Hematopoietic multipotent progenitor cell treated with erythropoietin and hydrocortisone succinate and interleukin-3 and kit ligand, for 15 days (in vitro differentiated cells): ENCODE measurements at regions not wholly inside any gene's neighbourhood (a gene's known extent, or its start where the extent isn't known, plus 50 kb on each side); places are given as distances from the start of the nearest gene placed in this dataset.

Experiments used
- DNase-seq: peaks from one replicate; pipeline ENCODE4 v3.0.0-alpha.2; 2015; ENCODE audit warnings: low spot score

DNA sequence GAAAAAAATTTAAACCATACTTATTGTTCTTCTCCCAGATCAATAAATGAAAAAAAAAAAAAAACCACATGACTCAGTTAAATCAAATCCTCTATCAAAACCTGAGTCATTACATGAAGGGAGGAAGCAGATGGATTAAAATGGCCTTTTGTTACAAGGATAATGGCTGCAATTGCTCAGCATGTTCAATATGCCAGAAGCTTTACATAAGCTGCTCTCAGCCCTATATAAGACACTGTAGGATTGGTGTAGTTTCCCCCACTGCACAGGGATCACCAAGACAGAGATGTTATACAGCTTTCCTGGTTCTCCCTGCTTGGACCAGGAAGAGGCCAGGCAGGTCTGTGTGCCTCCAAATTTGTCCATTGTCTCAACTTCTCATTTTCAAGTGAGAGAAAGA, 101.6 kb upstream of the MAP1B start:
- DNase-seq: no peak

DNA sequence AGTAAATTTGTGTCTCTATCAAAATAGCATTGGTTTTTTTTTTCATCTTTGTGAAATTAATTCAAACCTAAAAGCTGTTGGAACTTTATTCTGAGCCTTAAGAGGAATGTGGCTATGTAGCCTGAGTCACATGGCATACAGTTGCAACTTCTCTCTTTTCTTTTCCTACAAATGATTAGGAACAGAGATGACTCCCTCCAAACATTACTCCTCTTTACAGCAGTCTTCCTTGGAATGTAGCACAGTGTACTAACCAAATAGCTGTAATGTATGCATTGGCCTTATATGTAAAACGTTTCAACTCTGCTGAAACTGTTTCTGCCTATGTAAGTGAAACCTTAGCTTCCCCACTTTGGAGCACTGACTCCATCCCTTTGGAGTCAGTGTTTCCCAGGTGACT, 100.9 kb upstream of the MAP1B start:
- DNase-seq: no peak

DNA sequence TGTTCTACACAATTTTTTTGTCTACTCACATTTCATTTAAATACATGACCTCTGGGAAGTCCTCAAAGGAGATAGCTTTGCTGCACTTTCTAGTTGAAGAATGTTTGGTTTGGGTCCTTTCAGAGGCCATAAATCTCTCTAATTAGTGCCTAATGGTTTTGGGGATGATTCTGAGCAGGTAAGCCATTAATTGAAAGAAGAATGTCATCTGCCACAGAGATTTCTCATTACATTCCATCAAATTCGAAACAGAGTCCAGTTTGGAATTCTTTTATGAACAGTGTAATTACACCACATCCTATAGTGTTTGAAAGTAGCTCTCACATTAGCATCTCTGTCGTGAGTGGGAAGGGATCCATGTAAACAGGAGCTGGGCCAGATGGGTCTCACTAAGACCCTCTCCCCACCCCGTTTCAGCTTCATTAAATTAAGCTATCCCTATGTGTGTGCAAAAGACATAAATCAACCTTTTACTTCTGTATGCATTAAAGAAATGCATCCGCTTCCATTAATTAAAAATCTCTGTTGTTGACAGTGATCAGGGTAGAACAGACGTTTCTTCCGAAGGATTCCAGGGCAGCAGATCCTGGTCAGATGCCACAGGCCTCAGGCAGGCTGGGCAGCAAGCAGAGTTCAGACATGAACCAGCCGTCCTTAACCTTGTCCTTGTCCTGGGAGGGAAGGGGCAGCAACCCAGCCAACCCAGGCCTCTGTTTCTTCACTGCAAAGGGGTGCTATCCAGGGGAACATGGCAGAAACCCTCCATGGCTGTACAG, 99.8 kb upstream of the MAP1B start:
- no peak for DNase-seq

DNA sequence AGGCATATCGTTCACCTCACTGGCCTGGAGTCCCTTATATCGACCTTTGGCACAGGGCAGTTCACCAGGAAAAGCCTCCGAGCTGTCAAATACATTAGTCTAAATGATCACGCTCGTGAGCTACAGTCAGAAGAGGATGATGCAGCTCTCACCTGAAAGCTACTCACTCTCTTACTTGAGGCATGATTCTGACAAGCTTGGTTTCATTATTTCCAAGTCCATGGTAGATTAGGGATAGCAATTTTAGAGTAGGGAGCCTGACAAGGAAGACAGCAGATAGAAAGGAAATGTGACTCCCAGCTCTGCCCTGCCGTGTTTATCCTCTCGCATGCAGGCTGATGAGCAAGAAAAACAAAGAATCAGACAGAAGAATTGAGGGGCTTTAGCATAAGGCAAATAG, 98.0 kb upstream of the MAP1B start:
- DNase-seq: no peak

DNA sequence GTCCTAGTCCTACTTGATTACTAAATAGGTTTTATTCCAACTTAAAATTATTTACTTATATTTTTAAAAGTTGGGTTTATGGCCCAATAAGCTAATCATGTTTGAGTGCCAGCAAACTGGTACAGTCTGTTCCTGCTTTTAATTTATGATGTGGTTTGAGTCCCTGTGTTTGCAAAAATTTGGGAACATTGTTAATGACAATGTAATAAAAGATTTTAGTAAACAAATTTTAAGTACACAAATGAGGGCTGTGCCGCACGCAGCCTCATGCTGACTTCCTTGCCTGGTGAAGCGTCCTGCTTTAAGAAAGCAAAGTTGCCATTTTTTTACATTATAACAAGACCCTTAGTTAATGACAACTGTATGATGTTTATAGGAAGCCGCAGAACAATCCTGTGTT, 96.8 kb upstream of the MAP1B start:
- no peak for DNase-seq

DNA sequence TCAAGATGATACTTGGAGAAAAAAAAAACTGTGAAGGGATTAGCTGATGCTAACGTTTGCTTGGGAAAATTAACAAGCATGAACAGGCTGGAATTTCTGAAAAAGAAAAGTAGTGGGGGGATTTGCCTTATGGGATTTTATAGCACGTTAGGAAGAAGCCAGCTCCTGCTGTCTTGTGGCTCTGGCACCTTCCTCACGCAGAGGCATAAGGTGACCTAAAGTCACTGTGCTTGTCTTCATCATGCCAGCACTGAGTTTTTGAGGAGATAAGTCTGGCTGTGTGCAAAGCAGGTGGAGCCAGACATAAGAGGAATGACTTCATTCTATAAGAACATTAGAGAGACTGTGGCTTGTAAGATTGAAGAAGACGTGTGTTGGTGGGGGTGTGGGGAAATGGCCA, 94.4 kb upstream of the MAP1B start:
- no peak for DNase-seq

DNA sequence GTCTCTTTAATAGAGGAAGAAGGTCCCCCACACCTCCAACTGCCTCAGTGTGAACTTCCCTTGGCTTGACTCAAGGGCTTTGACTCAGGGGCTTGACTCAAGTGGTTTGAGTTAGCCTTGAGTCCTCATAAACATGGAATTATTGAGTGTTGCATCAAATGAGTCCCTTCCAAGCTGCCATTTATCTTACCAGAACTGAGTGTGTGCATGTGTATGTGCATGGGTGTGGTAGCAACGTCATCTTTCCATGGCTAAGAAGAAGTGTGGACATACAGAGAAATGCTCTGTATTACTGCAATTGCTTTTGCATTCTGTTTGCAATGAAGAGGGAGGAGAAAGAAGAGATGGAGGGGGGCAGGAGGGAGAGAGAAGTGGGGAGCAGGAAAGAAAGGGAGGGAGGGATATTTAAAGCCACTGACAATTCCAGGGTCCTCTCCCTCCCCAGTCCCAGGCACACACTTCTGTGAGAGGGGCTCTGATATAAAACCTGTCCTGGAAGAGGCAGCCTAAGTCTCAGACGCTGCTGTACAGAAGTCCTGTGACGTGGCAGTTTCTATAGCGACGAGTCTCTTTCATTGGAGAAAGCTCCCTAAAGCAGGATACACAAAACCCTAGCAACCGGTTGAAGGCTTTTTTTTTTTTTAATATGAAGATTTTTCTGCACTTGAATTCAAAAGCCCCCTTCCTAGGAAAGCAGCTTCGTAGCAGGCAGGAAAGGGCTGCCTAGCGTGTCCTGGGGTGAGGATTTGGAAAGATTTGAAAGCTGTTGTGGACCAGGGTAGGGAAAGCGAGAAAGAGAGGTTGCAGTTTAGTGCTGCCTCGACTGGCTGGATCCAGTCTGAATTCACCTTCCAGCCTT, 93.3 kb upstream of the MAP1B start:
- no peak for DNase-seq

DNA sequence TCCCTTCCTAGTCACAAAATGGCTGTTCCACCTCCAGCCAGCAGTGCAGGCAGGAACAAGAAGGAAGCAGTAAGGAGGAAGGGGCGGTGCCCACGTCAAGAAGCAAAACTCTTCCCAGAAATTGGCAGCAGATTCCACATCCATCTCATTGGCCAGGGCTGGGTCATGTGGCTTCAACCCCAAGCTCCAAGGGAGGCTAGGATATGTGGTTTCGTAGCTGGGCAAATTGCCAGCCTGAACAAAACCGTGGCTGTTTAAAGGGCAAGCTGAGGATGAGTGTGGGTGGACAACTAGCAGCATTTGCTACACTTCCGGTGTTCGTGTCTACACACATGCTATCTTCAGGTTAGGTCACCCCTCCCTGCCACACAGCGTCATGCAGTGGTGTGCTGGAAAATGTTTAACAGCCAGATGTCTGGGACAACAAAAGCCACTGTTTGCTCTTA, 92.1 kb upstream of the MAP1B start:
- DNase-seq: no peak

DNA sequence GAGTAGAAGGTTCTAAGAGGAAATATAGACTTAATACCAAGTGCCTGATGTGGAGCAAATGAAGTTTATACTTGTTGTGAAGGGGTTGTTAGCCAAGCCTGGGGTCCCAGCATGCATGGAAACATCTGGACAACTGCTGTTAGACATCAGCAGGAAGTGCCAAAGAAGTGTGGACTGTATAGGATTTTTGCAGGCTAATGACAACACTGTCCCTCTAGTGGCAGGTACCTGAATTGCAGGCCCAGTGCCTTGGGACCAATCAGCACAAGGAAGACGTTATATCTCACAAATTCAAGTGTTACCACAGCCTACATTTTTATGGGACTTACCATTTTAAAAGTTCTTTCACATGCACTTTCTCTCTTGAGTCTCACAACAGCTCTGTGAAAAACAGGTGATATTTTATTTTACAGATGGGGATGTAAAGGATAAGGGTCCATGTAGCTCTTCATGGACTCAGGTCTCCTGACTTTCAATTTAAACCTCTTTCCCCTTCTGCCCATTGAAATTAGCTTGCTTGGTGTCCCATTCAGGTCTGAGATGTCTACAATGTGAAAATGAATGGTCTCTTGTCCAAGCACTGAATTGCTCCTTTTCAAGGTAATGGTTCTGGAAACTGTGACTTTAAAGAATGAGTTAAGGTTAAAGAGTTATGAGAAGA, 89.0 kb upstream of the MAP1B start:
- DNase-seq: peak; percentile 64

DNA sequence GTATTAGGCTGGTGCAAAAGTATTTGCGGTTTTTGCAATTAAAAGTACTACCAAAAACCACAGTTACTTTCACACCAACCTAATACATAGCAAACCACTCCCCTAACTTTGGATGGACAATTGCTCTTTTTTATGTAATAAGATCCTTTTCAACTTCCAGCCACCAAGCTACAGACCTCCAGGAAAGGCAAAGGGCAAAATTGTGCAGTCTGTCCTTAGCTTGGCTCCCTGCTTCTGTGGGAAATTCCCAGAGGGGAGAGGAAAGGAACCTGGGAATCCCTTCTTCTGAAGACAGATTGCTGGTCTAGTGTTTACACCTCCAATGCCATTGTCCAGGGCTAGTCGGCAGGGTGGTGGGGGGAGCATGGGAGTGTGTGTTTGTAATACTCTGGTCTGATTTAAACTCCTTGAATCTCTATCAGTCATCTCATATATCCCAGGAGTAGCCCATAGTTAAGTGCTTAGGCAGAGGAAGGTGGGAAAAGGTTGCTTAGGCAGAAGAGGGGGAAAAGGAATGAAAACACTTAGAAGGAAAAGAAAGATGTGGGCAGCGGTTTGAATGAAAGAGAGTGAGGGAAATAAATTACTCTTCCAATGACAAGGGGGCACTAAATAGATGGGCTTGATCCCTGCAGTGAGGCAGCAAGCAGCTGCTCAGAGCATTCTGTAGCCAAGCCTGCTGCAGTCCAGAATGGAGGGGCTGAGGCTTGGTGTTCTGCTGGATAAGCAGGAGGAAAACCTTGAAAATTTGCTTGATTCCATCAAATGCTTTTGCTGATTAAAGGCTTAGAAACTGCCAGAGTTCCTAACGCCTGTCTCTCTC, 86.9 kb upstream of the MAP1B start:
- no peak for DNase-seq

DNA sequence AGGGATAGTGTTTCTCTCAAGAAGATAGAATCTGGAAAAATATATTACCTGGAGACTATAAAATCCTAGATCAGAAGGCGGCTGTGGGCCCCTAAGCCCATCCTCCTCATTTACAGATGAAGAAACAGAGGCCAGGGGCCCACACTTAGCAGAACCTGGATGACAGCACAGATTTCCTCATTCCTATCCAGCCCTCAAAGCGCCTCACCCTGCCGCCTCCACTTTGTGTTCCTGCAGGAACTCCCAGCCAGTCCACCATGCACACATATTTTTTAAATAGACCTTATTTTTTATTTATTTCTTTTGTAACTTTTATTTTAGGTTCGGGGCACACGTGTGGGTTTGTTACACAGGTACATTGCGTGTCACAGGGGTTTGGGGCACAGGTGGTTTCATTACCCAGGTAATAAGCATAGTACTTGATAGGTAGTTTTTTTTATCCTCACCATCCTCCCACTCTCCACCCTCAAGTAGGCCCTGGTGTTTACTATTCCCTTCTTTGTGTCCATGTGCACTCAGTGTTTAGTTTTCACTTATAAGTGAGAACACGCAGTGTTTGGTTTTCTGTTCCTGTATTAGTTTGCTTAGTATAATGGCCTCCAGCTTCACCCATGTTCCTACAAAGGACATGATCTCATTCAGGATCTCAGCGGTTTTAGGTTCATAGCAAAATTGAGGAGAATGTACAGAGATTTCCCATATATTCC, 85.5 kb upstream of the MAP1B start:
- no peak for DNase-seq

DNA sequence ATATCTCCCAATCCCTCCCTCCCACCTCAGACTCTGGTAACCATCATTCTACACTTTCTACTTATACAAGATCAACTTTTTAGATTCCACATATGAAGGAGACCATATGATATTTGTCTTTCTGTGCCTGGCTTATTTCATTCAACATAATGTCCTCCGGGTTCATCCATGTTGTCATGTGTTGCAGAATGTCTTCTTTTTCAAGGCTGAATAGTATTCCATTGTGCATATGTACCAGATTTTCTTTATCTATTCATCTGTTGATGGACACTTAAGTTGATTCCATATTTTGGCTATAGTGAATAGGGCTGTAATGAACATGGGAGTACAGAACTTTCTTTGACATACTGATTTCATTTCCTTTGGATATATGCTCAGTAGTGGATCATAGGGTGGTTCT, 78.9 kb upstream of the MAP1B start:
- no peak for DNase-seq

DNA sequence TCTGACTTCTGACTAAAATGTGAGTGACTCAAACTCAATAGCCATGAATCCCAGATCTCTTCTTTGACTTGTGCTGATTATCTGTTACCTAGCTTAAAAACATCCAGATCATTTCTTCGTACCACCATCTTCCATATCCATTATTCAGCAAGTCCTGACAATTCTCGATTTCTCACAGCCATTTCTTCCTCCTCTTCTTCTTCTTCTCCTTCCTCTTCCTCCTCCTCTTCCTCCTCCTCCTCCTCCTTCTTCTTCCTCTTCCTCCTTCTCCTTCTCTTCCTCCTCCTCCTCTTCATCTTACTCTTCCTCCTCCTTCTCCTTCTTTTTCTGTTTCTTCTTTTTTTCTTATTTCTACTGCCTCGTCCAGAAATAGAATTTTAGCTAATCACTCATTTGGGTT, 77.0 kb upstream of the MAP1B start:
- no peak for DNase-seq

DNA sequence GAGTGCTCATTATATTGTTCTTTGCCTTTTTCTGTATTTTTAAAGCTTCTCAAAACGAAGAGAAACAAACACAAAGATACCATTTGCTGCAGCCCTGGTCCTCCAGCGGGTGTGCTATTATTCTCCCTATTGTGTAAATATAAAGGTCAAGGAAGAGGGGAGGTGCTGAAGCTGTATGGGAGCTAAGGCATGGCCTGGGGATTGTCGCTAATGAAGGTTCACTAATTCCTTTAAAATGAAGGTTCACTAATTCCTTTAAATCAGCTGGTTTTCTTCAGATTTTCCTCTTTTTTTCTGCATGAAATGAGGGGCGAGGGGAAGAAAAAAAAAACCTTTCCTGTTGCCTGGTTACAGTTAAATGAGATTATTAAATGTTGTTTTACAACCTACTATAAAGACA, 74.5 kb upstream of the MAP1B start:
- no peak for DNase-seq

DNA sequence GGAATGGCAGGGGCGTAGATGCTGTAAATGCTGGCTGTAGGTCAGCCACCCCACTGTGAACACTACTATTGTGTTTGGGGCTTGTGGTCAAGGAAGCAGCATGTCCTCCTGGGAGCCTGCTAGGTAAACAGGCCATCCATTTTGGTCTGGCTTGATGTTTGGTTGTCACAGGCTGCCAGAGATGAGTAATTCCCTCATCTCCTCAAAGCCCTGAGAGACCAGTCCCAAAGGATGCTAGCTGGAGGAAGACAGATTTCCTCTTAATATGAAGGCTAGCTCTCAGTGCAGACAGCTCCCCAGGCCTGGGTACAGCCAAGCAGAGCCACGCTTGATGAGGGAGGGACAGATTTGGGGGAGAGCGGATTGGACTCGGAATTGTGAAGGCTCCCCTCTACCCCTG, 72.5 kb upstream of the MAP1B start:
- DNase-seq: no peak

DNA sequence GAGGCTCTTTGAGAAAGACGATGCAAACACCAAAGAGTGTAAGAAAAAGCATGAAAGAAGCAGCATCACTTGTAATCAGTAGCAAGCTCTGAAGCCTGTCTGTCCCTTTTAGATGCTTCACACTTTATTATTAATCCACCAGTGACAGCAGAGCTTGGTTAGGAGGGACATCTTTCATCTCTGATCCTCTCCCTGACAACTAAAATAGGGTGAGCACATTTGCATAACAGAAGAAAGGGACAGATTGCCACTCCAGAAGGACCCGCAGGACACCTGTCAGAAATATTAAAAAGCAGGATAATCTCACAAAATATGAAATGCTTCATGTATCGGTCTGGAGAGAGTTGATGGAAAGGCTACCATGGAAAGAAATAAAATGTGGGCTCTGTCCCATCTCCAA, 71.4 kb upstream of the MAP1B start:
- no peak for DNase-seq

DNA sequence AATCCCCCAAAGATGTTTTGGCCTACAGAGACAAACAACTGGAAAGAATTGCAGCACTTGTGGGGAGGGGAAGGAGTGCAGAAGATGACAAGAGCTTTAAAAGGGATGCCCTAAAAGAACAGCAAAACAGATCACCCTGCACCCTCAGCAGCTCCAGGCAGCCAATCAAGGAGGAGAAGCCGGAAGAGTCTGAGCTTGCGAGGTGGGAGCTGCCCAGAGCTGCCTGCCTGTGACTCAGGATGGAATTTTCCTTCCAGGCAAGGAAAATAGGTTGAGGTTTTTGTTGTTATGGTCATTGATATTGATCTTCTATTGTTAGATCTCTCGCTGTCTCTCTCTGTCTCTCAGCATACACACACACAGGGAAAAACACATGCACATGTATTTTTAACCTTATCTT, 70.3 kb upstream of the MAP1B start:
- DNase-seq: no peak

DNA sequence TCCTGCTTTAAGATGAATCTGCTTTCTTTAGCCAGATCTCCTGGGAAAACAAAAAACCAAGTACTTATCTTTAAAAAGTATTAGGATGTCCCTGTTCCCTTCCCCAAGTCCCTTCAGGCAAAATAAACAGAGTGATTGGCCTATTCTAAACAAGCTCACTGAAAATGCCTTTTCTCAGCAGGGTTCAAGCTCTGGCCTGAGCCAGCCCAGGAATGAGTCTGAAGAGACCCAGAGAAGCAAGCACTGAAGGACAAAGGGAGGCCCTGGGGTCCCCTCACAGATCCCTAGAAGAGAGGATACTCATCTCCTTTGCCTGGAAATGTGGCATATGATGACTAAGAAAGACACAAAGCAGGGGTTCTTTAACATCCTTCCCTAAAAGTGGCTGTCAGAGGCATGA, 66.8 kb upstream of the MAP1B start:
- no peak for DNase-seq

DNA sequence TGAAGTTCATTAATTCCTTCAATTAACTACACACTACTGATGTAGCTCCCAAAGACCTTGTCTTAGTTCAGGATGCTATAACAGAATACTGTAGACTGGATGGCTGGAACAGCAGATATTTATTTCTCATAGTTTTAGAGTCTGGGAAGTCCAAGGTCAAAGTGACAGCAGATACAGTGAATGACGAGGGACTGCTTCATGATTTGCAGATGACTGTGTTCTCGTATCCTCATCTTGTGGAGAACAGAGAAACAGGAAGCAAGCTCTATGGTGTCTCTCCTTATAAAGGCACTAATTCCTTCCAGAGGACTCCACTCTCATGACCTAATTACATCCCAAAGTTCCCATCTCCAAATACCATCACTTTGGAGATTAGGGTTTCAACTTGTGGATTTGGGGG, 65.6 kb upstream of the MAP1B start:
- DNase-seq: no peak

DNA sequence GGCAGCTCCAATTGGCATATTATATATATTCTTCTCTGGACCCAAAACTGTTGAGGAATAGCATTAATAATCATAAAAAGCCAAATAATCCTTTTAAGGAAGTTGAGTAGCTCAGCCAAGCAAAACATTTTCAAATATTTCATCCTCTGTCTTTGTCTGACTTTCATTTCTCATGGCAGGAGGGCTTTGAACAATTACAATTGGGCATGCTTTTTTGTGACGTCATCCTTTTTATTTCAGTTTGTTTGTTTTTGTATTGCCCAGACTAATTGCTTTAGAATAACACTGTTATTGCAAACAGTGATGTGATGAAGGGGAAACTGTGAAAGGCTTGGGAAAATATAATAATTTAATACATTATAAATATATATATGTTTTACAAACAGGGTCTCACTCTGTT, 65.2 kb upstream of the MAP1B start:
- DNase-seq: no peak

DNA sequence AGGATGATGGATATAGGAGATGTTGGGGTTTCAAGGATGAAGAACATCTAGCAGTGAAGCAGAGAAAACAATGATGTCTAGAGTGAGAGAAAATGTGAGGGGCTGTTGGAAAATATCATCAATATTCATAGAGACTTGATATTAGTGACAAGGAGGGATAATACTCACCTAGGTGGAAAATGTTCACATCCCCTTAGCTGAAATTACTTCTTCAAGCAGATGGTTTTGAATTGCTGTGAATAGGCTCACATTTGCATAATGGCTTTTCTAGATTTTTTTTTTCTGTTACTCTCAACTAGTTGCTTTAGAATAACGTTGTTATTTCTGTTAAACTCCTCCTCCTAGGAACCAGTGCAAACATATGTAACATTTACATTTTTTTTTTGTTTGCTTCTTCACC, 61.6 kb upstream of the MAP1B start:
- DNase-seq: no peak

DNA sequence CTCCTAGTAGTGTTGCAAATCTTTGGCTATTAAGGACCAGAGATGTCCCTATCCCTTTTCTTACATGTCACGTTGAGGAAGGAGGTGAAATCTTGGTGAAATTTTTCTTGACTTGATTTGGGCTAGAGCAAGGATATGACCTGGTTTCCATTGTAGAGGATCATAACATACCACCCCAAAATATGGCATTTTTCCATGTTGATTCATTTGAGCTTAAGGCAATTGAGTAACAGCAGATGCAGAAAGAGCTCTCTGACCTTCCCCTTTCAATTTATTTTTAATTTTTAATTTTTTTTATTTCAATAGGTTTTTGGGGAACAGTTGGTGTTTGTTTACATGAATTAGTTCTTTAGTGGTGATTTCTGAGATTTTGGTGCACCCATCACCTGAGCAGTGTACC, 61.2 kb upstream of the MAP1B start:
- DNase-seq: no peak
